ENCODE measurements at regions not wholly inside any gene's neighbourhood (a gene's known extent, or its start where the extent isn't known, plus 50 kb on each side); places are given as distances from the start of the nearest gene placed in this dataset.
"Not testable (repeated sequence)": the region's sequence is repeated elsewhere in the genome, so short reads cannot be mapped to it uniquely, and the experiment has no call there.

- not testable (repeated sequence) for TF ChIP-seq CTCF (IDR thresholded peaks at IDR 0.05; ENCODE audit: insufficient read depth, low read depth, low read length); EZH2 (IDR thresholded peaks at IDR 0.05; ENCODE audit: insufficient read depth, low read length)
Measured at GRCh38 chr14:105629091-105629885, 102.9 kb downstream of the TMEM121 start.
